Gastroesophageal sphincter (tissue), 3 donors: ENCODE measurements at regions not wholly inside any gene's neighbourhood (a gene's known extent, or its start where the extent isn't known, plus 50 kb on each side); places are given as distances from the start of the nearest gene placed in this dataset.

ENCODE experiments used
- POLR2A ChIP-seq, 2 donors: fragments of 450-650 bp; IDR thresholded peaks; one replicate each; pipeline ENCODE4 v1.6.1; 2017; ENCODE audit warnings: antibody characterized with exemption in 2 of 2, mild to moderate bottlenecking in 2 of 2, moderate library complexity in 1 of 2
- POLR2AphosphoS5 ChIP-seq: sonication (generic); formaldehyde crosslinking; IDR thresholded peaks from one replicate; pipeline ENCODE4 v1.6.1; 2017; ENCODE audit warnings: antibody characterized with exemption
- TF ChIP-seq, protein P1 (sequence below), 4 experiments: fragments of 200-600 bp in 2 of 4; fragments of 450-650 bp in 2 of 4; sonication (generic) in 1 of 4; IDR thresholded peaks; one replicate each; pipeline ENCODE4 v1.5.1; 2017 to 2019; ENCODE audit warnings: antibody characterized with exemption in 4 of 4, mild to moderate bottlenecking in 2 of 4, moderate library complexity in 2 of 4

DNA sequence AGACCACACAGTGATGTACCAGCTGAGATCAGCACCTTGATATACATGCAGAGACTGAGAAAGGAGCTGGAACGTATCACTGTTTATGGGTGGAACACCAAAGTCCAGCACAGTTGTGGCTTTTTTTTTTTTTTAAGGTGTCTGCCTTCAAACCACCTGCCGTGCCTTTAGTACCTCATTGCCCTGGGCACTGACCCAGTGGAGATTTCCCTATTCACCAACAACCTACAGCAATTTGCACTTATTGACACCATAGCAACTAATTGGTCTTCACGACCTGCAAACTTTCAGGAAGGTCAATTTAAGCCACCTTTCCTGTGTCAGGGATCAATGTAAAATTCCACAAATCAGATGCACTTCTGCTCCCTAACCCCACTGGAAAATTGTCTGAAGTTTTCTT is 181.6 kb upstream of the ADGRL2 start:
- TF ChIP-seq POLR2A (IDR thresholded peaks at IDR 0.05) (no peak), POLR2AphosphoS5 (no peak)
- TF ChIP-seq, protein P1, sequence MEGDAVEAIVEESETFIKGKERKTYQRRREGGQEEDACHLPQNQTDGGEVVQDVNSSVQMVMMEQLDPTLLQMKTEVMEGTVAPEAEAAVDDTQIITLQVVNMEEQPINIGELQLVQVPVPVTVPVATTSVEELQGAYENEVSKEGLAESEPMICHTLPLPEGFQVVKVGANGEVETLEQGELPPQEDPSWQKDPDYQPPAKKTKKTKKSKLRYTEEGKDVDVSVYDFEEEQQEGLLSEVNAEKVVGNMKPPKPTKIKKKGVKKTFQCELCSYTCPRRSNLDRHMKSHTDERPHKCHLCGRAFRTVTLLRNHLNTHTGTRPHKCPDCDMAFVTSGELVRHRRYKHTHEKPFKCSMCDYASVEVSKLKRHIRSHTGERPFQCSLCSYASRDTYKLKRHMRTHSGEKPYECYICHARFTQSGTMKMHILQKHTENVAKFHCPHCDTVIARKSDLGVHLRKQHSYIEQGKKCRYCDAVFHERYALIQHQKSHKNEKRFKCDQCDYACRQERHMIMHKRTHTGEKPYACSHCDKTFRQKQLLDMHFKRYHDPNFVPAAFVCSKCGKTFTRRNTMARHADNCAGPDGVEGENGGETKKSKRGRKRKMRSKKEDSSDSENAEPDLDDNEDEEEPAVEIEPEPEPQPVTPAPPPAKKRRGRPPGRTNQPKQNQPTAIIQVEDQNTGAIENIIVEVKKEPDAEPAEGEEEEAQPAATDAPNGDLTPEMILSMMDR (IDR thresholded peaks at IDR 0.05), result no peak
